ENCODE measurements at regions not wholly inside any gene's neighbourhood (a gene's known extent, or its start where the extent isn't known, plus 50 kb on each side); places are given as distances from the start of the nearest gene placed in this dataset.

DNA sequence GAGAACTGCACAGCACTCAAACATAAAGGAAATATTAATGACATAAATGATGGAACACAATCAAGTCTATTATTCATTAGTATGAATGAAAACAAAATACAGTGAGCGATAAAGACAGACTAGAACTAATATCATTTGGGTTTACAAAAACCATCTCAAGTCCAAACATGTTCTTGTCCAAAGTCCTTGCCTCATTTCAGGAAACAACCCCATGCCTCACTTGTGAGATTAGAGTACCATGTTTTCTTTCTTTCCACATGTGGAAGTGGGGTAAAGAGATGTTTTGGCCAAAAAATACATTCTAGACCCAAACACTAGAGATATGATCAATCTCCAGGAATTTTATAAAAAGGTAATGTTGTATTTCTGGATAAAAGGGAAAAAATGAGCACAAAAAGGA lies 53.3 kb upstream of the NFE2L2 start:
- TF ChIP-seq, protein P1, sequence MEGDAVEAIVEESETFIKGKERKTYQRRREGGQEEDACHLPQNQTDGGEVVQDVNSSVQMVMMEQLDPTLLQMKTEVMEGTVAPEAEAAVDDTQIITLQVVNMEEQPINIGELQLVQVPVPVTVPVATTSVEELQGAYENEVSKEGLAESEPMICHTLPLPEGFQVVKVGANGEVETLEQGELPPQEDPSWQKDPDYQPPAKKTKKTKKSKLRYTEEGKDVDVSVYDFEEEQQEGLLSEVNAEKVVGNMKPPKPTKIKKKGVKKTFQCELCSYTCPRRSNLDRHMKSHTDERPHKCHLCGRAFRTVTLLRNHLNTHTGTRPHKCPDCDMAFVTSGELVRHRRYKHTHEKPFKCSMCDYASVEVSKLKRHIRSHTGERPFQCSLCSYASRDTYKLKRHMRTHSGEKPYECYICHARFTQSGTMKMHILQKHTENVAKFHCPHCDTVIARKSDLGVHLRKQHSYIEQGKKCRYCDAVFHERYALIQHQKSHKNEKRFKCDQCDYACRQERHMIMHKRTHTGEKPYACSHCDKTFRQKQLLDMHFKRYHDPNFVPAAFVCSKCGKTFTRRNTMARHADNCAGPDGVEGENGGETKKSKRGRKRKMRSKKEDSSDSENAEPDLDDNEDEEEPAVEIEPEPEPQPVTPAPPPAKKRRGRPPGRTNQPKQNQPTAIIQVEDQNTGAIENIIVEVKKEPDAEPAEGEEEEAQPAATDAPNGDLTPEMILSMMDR (IDR thresholded peaks at IDR 0.05), result no peak
- TF ChIP-seq POLR2A (IDR thresholded peaks at IDR 0.05), result no peak
